C4-2B (cell line): ENCODE measurements at regions not wholly inside any gene's neighbourhood (a gene's known extent, or its start where the extent isn't known, plus 50 kb on each side); places are given as distances from the start of the nearest gene placed in this dataset.

ENCODE experiments used
- H3K27ac ChIP-seq: fragments of 450-650 bp; 2 replicates; pipeline ENCODE4 v1.5.1; 2017
- ZFX ChIP-seq: fragments of 450-650 bp; IDR thresholded peaks from 2 replicates; pipeline ENCODE4 v1.6.1; 2017
- TF ChIP-seq, protein P1 (sequence below): fragments of 450-650 bp; conservative IDR thresholded peaks from 2 replicates; pipeline ENCODE4 v1.5.1; 2017; ENCODE audit warnings: mild to moderate bottlenecking

DNA sequence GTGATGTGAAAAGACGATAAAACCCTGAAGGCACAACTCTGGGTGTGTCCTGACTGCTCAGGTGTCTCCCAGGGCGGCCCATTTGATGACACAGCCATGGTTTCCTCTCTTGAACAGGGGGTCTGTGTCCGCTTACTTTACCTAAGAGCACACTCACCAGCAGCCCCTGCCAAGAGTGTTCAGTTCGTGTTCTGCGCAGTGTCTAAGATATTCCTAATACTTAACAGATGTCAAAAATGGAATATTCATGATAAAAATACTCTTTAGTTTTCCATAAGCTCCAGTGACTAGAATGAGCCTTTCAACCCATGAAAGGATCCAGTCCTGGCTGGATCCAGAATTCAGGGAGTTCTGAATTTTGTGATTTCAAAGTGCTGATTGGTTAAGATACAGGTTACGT is 492.4 kb downstream of the TNS3 start:
- no peak overlapping the region for H3K27ac ChIP-seq
- TF ChIP-seq, protein P1, sequence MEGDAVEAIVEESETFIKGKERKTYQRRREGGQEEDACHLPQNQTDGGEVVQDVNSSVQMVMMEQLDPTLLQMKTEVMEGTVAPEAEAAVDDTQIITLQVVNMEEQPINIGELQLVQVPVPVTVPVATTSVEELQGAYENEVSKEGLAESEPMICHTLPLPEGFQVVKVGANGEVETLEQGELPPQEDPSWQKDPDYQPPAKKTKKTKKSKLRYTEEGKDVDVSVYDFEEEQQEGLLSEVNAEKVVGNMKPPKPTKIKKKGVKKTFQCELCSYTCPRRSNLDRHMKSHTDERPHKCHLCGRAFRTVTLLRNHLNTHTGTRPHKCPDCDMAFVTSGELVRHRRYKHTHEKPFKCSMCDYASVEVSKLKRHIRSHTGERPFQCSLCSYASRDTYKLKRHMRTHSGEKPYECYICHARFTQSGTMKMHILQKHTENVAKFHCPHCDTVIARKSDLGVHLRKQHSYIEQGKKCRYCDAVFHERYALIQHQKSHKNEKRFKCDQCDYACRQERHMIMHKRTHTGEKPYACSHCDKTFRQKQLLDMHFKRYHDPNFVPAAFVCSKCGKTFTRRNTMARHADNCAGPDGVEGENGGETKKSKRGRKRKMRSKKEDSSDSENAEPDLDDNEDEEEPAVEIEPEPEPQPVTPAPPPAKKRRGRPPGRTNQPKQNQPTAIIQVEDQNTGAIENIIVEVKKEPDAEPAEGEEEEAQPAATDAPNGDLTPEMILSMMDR: no peak
- TF ChIP-seq ZFX: no peak

DNA sequence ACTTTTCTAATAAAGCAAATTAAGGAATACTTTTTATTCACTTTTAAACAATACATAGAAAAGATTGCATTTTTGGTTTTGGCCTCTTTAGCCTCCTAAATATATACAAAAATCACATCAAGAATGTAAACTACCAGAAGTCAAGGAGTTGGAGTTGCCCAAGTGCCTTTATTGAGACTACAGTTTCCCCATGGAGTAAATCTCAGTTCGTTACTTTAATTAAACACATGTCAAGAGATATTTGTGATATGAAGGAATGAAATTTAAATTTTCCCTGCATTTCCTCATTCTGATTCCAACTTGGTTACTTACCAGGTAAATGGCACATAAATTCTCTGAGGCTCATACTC is 492.9 kb downstream of the TNS3 start:
- H3K27ac ChIP-seq: no peak overlapping the region
- no peak for TF ChIP-seq ZFX
- TF ChIP-seq, protein P1: peak; percentile 61

GRCh38 chr7:47088329-47089067 is 493.4 kb downstream of the TNS3 start:
- TF ChIP-seq, protein P1: peak; percentile 90
- TF ChIP-seq ZFX: no peak
- H3K27ac ChIP-seq: no peak overlapping the region

- no peak overlapping the region for H3K27ac ChIP-seq
These were observed 494.0 kb downstream of the TNS3 start for GRCh38 chr7:47087866-47088265.

DNA sequence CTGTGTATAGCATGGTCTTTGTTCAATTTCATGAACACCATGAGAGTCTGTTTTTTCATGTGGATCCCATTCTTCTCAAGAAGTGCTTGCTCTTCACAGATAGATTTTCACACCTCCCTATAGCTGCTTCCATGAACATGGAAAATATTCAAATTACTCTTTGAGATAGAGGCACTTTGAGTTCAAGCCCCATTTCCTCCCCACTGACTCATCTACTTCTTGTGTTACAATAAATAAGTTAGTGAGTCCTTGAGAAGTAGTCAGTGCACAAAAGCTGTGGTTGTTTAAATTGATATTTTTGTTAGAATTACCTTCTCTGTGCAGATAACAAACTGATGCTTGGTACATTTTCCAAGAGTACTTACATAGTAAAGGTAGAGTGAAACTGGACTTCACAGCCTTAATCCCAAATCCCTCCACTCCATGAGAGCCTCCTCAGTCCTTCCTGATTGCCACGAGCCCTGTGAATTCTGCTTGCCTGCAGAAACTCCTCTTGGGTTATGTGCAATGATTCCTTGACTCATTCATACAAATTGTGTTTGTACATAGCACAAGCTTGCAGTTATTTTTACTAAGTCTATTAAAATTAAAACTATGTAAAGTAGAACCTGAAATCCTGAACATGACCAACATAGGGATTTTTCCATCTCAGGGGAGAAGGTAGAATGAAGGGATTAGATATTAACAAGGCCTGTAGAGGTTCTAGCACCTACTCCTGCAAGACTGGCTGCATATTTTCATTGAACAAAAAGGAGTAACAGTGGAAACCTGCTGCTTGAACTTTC is 496.2 kb downstream of the TNS3 start:
- TF ChIP-seq, protein P1: no peak
- no peak for TF ChIP-seq ZFX
- H3K27ac ChIP-seq: no peak overlapping the region

More at GRCh38 chr7:47087866-47088265, 494.0 kb downstream of the TNS3 start:
- TF ChIP-seq, protein P1: no peak

- no peak overlapping the region for H3K27ac ChIP-seq
- no peak for TF ChIP-seq ZFX
- TF ChIP-seq, protein P1: no peak
These were observed 498.2 kb downstream of the TNS3 start for GRCh38 chr7:47083476-47084250.

- TF ChIP-seq, protein P1: no peak
- no peak for TF ChIP-seq ZFX
- no peak overlapping the region for H3K27ac ChIP-seq
These were observed 501.1 kb downstream of the TNS3 start for GRCh38 chr7:47080816-47081215.
